ENCODE measurements at regions not wholly inside any gene's neighbourhood (a gene's known extent, or its start where the extent isn't known, plus 50 kb on each side); places are given as distances from the start of the nearest gene placed in this dataset.

DNA sequence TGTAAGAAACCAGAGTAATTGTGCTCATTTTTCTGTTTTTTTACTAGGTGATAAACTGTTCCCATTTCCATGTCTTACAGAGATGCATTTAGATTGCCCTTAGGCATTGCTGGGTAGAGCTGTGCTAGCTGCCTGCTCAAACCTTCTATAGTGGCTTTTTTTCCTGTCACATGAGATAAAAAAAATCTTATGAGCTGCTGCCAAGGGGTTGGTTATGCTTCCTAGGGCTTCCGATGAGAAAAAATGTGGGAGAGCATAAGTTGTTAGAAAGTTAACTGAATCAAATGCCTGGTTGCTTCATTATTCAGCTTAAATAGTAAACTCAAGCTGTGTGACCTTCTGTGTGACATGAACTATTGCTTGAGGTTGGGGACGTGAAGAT lies 50.0 kb upstream of the NOX3 start:
- TF ChIP-seq STAT1 (IDR thresholded peaks at IDR 0.05; ENCODE audit: unreplicated experiment) (no peak), JUNB (IDR thresholded peaks at IDR 0.05; ENCODE audit: unreplicated experiment) (no peak)
- TF ChIP-seq, protein P1, sequence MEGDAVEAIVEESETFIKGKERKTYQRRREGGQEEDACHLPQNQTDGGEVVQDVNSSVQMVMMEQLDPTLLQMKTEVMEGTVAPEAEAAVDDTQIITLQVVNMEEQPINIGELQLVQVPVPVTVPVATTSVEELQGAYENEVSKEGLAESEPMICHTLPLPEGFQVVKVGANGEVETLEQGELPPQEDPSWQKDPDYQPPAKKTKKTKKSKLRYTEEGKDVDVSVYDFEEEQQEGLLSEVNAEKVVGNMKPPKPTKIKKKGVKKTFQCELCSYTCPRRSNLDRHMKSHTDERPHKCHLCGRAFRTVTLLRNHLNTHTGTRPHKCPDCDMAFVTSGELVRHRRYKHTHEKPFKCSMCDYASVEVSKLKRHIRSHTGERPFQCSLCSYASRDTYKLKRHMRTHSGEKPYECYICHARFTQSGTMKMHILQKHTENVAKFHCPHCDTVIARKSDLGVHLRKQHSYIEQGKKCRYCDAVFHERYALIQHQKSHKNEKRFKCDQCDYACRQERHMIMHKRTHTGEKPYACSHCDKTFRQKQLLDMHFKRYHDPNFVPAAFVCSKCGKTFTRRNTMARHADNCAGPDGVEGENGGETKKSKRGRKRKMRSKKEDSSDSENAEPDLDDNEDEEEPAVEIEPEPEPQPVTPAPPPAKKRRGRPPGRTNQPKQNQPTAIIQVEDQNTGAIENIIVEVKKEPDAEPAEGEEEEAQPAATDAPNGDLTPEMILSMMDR (conservative IDR thresholded peaks at IDR 0.05; ENCODE audit: low read depth in 2 of 2): no peak

Data from GM23338 (cell line).